Inflammatory macrophage treated with lipopolysaccharide for 4 hours (primary cell): ENCODE measurements at regions not wholly inside any gene's neighbourhood (a gene's known extent, or its start where the extent isn't known, plus 50 kb on each side); places are given as distances from the start of the nearest gene placed in this dataset.

Experiments used
- DNase-seq: peaks from one replicate; pipeline ENCODE4 v3.0.0-alpha.2; 2020

GRCh38 chr18:22678486-22678885 lies 254.6 kb upstream of the RBBP8 start:
- no peak for DNase-seq

GRCh38 chr18:22680944-22681343 lies 252.2 kb upstream of the RBBP8 start:
- no peak for DNase-seq

DNA sequence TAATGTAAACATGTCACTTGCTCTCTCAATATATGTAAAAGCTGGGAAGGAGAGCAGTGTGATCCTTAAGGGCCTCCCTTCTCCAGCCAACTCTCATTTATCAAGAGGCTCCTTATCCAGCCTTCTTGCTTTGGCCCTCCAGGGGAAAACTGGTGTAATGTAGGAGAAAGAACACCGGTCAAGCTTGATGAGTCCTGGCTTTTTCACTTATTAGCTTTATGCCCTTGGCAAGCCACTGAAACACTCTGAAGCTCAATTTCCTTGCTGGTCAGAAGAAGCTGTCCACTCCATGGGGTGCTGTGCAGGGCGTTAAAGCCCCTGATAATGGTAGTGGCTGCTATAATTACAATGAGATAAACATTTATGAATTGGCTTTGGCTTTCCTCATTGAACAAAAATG lies 251.2 kb upstream of the RBBP8 start:
- DNase-seq, result no peak

GRCh38 chr18:22682720-22683119 lies 250.4 kb upstream of the RBBP8 start:
- no peak for DNase-seq

GRCh38 chr18:22683196-22683676 lies 249.9 kb upstream of the RBBP8 start:
- DNase-seq, result no peak

DNA sequence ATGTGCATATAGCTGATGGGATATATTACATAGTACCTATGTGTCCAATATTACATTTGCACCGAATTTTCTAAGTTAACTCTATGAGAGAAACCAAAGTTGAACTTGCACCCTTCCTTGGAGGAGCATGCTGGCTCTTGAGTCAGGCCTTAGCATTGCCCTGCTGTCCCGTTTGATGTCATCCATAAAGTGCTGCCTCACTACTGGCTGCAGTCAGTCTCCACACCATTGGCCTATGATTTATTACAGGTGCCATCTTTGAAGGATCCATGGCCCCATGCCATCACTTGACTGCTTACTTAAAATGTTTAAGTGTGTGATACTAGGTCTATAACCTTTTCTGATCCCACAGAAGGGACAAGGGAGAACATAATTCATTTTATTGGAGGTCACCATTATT lies 249.3 kb upstream of the RBBP8 start:
- DNase-seq, result no peak

DNA sequence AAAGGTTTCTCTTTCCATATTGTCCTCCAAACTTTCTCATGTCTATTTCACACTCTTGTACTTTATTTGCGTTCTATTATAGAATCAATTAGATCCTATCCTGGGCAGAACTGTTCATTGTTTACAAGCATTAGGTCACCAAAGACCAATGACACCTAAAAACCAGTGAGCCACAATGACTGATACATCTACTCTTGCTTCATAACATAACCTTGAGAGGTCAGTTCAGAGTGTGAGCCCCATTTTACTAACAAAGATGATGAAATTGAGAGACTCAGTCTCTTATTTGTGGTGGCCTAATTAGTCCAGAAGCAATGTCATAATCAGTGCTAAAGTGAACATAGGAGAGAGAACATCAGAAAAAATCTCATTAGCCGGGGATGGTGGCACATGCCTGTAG lies 248.9 kb upstream of the RBBP8 start:
- no peak for DNase-seq

GRCh38 chr18:22685788-22686187 lies 247.3 kb upstream of the RBBP8 start:
- no peak for DNase-seq

DNA sequence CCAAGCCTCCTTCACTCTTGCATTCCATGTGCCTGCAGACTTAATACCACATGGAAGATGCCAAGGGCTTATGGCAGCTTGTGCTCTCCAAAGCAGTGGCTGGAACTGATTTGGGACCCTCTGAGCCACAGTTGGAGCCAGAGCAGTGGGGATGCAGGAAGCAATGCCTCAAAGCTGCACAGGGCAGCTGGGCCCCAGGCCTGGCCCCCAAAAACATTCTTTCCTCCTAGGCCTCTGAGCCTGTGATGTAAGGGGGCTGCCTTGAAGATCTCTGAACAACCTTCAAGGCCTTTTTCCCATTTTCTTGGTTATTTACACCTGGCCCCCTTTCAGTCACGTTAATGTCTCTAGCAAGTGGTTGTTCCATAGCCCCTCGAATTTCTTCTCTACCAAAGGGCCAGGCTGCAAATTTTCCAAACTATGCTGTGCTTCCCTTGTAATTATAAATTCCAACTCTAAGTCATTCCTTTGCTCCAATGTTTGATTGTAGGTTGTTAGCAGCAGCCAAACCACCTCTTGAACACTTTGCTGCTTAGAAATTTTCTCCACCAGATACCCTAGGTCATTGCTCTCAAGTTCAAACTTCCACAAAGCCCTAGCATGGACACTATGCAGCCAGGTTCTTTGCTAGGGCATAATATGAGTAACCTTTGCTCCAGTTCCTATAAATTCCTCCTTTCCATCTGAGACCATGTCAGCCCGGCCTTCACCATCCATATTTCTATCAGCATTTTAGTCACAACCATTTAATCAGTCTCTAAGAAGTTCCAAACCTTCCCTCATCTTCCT lies 245.0 kb upstream of the RBBP8 start:
- DNase-seq, result no peak

DNA sequence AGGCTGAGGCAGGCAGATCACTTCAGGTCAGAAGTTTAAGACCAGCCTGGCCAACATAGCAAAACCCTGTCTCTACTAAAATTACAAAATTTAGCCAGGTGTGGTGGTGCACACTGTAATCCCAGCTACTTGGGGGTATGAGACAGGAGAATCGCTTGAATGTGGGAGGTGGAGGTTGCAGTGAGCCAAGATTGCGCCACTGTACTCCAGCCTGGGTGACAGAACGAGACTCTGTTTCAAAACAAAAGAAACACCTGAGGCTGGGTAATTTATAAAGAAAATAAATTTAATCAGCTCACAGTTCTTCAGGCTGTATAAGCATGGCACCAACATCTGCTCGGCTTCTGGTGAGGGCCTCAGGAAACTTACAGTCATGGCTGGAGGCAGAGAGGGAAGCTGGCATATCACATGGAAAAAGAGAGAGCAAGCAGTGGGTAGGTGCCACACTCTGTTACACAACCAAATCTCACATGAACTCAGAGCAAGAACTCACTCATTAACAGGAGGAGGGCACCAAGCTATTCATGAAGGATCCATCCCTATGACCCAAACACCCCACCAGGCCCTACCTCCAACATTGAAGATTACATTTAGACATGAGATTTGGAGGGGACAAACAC lies 244.1 kb upstream of the RBBP8 start:
- DNase-seq, result no peak

DNA sequence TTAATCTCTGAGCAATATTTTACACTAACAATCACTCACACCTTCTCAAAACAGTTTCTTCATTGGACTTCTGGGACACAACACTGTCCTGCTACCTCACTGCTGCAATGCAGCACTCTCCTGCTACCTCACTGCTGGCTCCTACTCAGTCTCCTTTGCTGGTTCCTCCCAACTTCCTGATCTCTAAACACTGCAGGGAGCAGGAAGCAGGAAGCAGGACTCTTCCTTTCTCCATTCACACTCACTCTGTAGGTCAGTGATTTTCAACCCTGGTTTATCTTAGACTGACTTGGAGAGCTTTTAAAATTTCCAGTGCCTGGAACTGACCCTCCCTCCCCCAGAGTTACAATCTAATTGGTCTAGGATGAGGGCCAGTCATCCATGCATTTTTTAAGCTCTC lies 243.4 kb upstream of the RBBP8 start:
- DNase-seq, result no peak

GRCh38 chr18:22690556-22690955 lies 242.6 kb upstream of the RBBP8 start:
- no peak for DNase-seq

- DNase-seq, result peak; percentile 85
These were observed 241.0 kb upstream of the RBBP8 start for GRCh38 chr18:22691946-22692710.

- peak; percentile 8 for DNase-seq
These were observed 238.2 kb upstream of the RBBP8 start for GRCh38 chr18:22694954-22695353.

- DNase-seq, result no peak
These were observed 237.5 kb upstream of the RBBP8 start for GRCh38 chr18:22695674-22696073.

DNA sequence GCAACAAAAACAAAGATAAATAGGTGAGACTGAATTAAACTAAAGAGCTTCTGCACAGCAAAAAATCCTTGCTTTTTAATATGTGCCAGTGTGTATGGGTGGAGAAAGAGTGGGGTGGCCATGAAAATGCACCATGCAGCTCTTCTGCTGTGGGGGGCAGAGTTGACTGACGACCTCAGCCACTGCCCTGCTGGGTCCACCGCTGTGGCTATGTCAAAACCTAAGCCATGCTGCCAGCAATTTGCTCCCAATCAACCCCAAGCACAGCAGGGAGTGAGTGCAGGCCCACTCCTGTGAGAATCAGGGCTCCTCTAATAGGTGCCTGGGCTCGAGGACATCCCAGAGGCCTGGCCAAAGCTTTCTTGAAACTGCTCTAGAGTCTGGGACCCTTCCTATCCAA lies 235.6 kb upstream of the RBBP8 start:
- DNase-seq, result no peak

- DNase-seq, result no peak
These were observed 234.4 kb upstream of the RBBP8 start for GRCh38 chr18:22698711-22699110.

GRCh38 chr18:22699629-22700028 lies 233.5 kb upstream of the RBBP8 start:
- no peak for DNase-seq

DNA sequence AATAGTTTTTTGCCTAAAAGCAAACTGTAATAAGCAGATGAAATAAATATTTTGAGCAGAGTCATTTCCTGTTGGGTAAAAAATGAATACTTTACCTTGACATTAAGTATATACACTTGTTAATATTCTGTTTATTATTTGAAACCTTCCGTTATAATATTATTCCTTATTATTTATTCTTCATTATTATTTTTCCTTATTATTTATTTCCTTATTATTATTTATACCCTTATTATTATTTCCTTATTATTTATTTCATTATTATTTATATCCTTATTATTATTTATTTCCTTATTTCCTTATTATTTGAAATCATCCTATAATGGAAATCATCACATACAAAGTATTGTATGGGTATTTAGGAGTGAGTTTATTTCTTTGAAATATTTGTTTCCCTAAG lies 232.2 kb upstream of the RBBP8 start:
- DNase-seq, result no peak

DNA sequence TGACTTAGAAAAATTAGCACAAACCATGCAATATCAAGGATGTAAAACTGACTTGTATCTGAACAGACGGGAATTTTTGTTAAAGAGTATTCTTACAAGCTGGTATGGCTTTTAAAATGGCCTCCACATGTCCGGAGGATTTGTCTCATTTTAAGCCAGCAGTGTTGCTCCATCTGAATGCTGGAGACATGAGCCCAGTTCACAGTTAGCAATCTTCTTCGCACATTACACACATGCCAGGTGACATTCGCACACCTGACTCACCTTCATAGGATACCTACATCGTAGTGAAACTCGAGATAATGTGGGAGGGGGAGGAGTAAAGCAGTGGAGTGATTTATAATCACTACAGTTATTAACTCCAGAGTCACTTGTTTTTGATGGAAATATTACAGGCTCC lies 231.8 kb upstream of the RBBP8 start:
- DNase-seq, result no peak

DNA sequence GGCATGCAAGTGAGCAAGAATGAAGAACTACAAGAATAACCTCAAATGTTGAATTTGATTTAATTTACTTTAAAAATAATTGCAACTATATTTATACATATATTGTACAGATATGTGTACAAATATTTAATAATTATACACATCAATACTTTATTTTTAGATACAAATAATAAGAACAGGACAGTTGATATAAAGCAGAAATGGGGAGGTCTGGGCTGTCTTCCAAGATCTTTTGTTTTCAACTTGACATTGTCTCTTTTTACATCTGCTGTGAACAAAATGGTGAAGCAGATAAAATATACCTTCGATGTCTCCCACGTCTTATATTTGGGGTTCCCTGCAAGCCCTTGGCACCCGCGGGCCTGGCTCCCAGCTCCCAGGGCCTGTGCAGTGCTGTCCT lies 231.3 kb upstream of the RBBP8 start:
- no peak for DNase-seq

GRCh38 chr18:22702806-22703205 lies 230.3 kb upstream of the RBBP8 start:
- no peak for DNase-seq

DNA sequence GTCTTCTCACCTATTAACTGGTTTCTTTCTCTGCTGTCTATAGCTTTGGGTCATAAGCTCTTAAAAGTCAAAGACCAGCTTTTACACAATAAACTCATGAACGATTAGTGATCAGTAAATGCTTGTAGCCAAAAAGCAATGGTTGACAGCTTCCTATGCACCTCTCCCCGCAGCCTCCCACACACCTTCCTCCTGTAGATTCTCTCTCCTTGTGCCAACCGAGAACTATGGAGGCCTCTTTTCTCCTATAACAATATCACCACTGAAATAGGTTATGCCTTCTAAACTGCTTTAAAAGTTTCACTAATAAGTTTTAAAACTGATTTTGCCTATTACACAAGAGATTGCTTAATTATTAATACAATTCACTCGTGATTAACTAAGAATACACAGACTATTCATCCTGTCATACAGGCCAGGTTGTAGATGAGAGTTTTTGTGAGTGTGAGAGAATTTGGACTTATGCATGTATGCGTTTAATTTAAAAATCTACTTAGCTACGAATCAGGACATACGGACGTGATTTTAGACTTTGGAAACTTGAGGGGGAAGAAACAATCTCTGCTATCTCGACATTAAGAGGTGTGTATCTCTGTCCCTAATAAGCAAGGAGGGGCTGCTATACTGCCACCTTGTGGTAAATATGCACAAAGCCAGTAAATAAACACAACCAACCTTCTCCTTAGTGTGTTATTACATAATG lies 229.1 kb upstream of the RBBP8 start:
- peak; percentile 48 for DNase-seq
